ENCODE measurements at regions not wholly inside any gene's neighbourhood (a gene's known extent, or its start where the extent isn't known, plus 50 kb on each side); places are given as distances from the start of the nearest gene placed in this dataset.

DNA sequence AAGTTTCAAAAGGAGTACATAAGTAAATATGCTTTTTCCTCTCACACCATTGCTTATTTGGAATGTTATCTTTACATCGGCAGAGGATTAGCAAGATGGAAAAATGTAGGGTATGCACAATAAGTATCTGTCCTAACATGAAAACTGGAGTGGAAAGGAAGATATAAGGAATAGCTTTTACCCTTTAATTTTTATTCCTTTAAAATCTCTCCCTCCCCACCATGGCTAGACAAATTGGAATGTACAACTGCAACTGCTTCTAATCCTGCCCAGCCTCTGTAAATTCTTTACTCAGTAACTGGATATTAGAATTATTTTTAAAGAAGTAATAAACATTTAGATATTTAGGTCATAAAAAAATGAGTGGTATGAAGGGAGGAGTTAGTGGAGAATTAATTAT is 171.5 kb downstream of the PCDH18 start:
- TF ChIP-seq, protein P1, sequence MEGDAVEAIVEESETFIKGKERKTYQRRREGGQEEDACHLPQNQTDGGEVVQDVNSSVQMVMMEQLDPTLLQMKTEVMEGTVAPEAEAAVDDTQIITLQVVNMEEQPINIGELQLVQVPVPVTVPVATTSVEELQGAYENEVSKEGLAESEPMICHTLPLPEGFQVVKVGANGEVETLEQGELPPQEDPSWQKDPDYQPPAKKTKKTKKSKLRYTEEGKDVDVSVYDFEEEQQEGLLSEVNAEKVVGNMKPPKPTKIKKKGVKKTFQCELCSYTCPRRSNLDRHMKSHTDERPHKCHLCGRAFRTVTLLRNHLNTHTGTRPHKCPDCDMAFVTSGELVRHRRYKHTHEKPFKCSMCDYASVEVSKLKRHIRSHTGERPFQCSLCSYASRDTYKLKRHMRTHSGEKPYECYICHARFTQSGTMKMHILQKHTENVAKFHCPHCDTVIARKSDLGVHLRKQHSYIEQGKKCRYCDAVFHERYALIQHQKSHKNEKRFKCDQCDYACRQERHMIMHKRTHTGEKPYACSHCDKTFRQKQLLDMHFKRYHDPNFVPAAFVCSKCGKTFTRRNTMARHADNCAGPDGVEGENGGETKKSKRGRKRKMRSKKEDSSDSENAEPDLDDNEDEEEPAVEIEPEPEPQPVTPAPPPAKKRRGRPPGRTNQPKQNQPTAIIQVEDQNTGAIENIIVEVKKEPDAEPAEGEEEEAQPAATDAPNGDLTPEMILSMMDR (IDR thresholded peaks at IDR 0.05; ENCODE audit: low read depth, low read length, poor library complexity, severe bottlenecking) = no peak
- TF ChIP-seq EZH2phosphoT487 (IDR thresholded peaks at IDR 0.05; ENCODE audit: borderline replicate concordance, low read length) = no peak
